Kidney (tissue), 13 donors: ENCODE measurements at regions not wholly inside any gene's neighbourhood (a gene's known extent, or its start where the extent isn't known, plus 50 kb on each side); places are given as distances from the start of the nearest gene placed in this dataset.

Experiments
- DNase-seq, 5 donors: peaks; one replicate each; pipeline ENCODE4 v3.0.0-alpha.2; 2013 to 2020
- FAIRE-seq: peaks from 2 replicates; lab custom pipeline; 2012; peaks lifted over from hg19 to GRCh38; lab: Jason Lieb, UNC
- H3K27ac ChIP-seq, 2 donors: one replicate each; pipeline ENCODE4 v1.7.0; 2013; ENCODE audit warnings: low read depth in 2 of 2, low read length in 2 of 2, inconsistent platforms in 1 of 2
- H3K27me3 ChIP-seq: one replicate; pipeline ENCODE4 v1.7.1; 2013; ENCODE audit warnings: low read length, inconsistent platforms; ENCODE audit not compliant: control insufficient read depth, insufficient read depth
- H3K36me3 ChIP-seq, 3 donors: one replicate each; pipeline versions ENCODE4 v1.7.0 to v1.7.1; 2013; ENCODE audit warnings: low read length in 3 of 3, control low read depth in 1 of 3, inconsistent platforms in 1 of 3; ENCODE audit not compliant: insufficient read depth in 3 of 3, control insufficient read depth in 2 of 3
- H3K4me1 ChIP-seq, 3 donors: one replicate each; pipeline versions ENCODE4 v1.7.0 to v1.7.1; 2013; ENCODE audit warnings: low read length in 3 of 3, inconsistent platforms in 1 of 3, low read depth in 1 of 3; ENCODE audit not compliant: control insufficient read depth in 2 of 3, insufficient read depth in 2 of 3
- H3K4me3 ChIP-seq, 3 donors: one replicate each; pipeline versions ENCODE4 v1.7.0 to v1.8.1; 2013; ENCODE audit warnings: low read length in 3 of 3, control low read depth in 1 of 3, inconsistent platforms in 1 of 3
- H3K9ac ChIP-seq, 3 donors: one replicate each; pipeline versions ENCODE4 v1.7.0 to v1.7.1; 2013; ENCODE audit warnings: low read length in 3 of 3, control low read depth in 1 of 3, inconsistent platforms in 1 of 3
- H3K9me3 ChIP-seq, 3 donors: one replicate each; pipeline versions ENCODE4 v1.7.0 to v1.7.1; 2013; ENCODE audit warnings: low read length in 3 of 3, control low read depth in 1 of 3, inconsistent platforms in 1 of 3; ENCODE audit not compliant: control insufficient read depth in 2 of 3, insufficient read depth in 1 of 3
- CTCF ChIP-seq: IDR thresholded peaks from 3 replicates; pipeline ENCODE4 v1.5.1; 2012; ENCODE audit warnings: mild to moderate bottlenecking, moderate library complexity, borderline replicate concordance; ENCODE audit not compliant: insufficient read depth; ENCODE audit errors: extremely low read depth
- intact Hi-C: fragments of 100-400 bp; cut with DNase I; formaldehyde crosslinking; loops from one replicate; pipeline ENCODE4 v1.11.1; 2022
- donor health status: control.
- donor health status: control.
- donor health status: control.
- donor health status: control.
- donor health status: control.
- donor health status: DM: yes; HTN: yes; CAD: no.
- donor health status: Normal renal cell carcinoma (clear cell type).

- TF ChIP-seq CTCF = no peak
- Histone ChIP-seq H3K9ac (no peak overlapping the region), H3K9me3 (no peaks in the 10 kb centered on the region), H3K36me3 (no peaks in the 10 kb centered on the region), H3K4me1 (no peaks in the 10 kb centered on the region), H3K27me3 (no peaks in the 10 kb centered on the region), H3K27ac (no peak overlapping the region), H3K4me3 (no peak overlapping the region)
- DNase-seq (peak in 2 of 5 donors; percentile 6), FAIRE-seq (no peak)
- intact Hi-C loops = no loop called here
Measured at GRCh38 chr10:123552760-123553554, 113.2 kb upstream of the GPR26 start.

- Histone ChIP-seq H3K27me3 (no peaks in the 10 kb centered on the region), H3K4me1 (no peaks in the 10 kb centered on the region), H3K27ac (no peak overlapping the region), H3K9ac (no peak overlapping the region), H3K9me3 (no peaks in the 10 kb centered on the region), H3K4me3 (no peak overlapping the region), H3K36me3 (no peaks in the 10 kb centered on the region)
- peak in 1 of 5 donors; percentile 1 for DNase-seq
- intact Hi-C loops = no loop called here
- TF ChIP-seq CTCF = no peak
- no peak for FAIRE-seq
Measured at GRCh38 chr10:123553810-123554430, 112.2 kb upstream of the GPR26 start.

GRCh38 chr10:123554656-123555055, 111.5 kb upstream of the GPR26 start:
- Histone ChIP-seq H3K27ac (no peak overlapping the region), H3K4me1 (no peaks in the 10 kb centered on the region), H3K36me3 (no peaks in the 10 kb centered on the region), H3K4me3 (no peak overlapping the region), H3K9me3 (no peaks in the 10 kb centered on the region), H3K27me3 (no peaks in the 10 kb centered on the region), H3K9ac (no peak overlapping the region)
- intact Hi-C loops = loop anchor here (5.0 kb wide), 1 partner anchor 422 kb away; no protein-coding TSS in a partner anchor
- FAIRE-seq = no peak
- no peak for TF ChIP-seq CTCF
- DNase-seq = peak in 2 of 5 donors; percentile 5 to 7
